ENCODE measurements at regions not wholly inside any gene's neighbourhood (a gene's known extent, or its start where the extent isn't known, plus 50 kb on each side); places are given as distances from the start of the nearest gene placed in this dataset.

DNA sequence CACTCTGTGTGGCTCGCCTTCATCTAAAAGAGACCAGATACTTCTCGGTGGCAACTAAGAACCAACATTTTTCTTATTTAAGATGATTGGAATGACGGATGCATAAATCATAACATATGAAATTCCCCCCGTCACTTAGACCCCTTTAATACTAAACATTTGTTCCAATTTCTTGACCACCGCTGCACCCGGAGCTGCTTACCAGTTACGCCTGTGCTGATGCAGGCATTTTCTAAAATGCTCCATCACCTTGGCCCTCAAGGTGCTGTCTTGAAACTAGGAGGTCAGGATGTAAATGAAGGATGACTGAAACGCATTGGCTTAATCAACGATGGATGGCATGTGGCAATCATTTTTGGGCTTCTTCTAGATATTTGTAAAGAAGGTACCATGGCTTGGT, 130.0 kb downstream of the CPZ start:
- peaks cover 0 to 5% (median 0%) of the 10 kb centered on the region in 7 donors for H3K9me3 Mint-ChIP-seq

DNA sequence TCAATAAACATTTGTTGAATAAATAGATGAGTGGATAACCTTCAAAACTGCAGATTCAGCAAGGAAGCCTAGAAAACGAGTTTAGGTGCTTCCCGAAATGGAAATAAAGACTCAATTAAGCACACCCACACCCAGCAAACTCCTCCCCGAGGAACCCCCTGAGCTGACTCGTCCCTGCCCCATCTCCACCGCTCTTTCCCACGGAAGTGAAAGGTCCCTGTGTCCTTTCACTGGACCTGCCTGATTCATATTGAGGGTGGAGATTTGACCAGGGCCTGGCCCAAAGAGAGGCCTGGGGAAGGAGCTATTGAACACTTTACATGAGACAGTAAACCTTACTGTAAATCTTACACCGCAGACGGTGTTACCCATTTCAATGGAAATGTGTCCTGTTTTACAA, 129.1 kb downstream of the CPZ start:
- Mint-ChIP-seq H3K4me1 (no peaks in the 10 kb centered on the region), H3K36me3 (no peaks in the 10 kb centered on the region), H3K9me3 (peaks cover 0 to 5% (median 1%) of the 10 kb centered on the region in 7 donors), H3K27ac (no peak overlapping the region), H3K4me3 (peak overlapping the region in 1 of 2 donors; percentile 36), H3K27me3 (ENCODE audit: low read depth in 3 of 3) (peaks cover 6 to 8% (median 7%) of the 10 kb centered on the region in 3 donors)
- TF ChIP-seq, protein P1, sequence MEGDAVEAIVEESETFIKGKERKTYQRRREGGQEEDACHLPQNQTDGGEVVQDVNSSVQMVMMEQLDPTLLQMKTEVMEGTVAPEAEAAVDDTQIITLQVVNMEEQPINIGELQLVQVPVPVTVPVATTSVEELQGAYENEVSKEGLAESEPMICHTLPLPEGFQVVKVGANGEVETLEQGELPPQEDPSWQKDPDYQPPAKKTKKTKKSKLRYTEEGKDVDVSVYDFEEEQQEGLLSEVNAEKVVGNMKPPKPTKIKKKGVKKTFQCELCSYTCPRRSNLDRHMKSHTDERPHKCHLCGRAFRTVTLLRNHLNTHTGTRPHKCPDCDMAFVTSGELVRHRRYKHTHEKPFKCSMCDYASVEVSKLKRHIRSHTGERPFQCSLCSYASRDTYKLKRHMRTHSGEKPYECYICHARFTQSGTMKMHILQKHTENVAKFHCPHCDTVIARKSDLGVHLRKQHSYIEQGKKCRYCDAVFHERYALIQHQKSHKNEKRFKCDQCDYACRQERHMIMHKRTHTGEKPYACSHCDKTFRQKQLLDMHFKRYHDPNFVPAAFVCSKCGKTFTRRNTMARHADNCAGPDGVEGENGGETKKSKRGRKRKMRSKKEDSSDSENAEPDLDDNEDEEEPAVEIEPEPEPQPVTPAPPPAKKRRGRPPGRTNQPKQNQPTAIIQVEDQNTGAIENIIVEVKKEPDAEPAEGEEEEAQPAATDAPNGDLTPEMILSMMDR (IDR thresholded peaks at IDR 0.05): no peak
- no peak overlapping the region for H3K9ac ChIP-seq (ENCODE audit: insufficient read depth, low read length, poor library complexity, severe bottlenecking)
- H3K4me3 ChIP-seq (replicated peaks in 1 of 3; ENCODE audit: low read depth in 2 of 3, low read length in 3 of 3): no peak overlapping the region
- H2AFZ ChIP-seq (ENCODE audit: insufficient read depth, low read depth, low read length, poor library complexity, severe bottlenecking): no peak overlapping the region
- 93% methylated on average over 3 of the region's 8 CpGs for WGBS (ENCODE audit: insufficient coverage)
- H3K4me1 ChIP-seq (ENCODE audit: control insufficient read depth in 1 of 2, insufficient read depth in 2 of 2, low read length in 2 of 2): no peaks in the 10 kb centered on the region
- no peaks in the 10 kb centered on the region for H3K27me3 ChIP-seq (ENCODE audit: control insufficient read depth in 2 of 2, insufficient read depth in 2 of 2, low read length in 2 of 2)
- no peaks in the 10 kb centered on the region for H3K9me3 ChIP-seq (replicated peaks in 1 of 2; ENCODE audit: control insufficient read depth in 1 of 2, insufficient read depth in 1 of 2, low read length in 2 of 2)
- no peak overlapping the region for H3K4me2 ChIP-seq (replicated peaks; ENCODE audit: extremely low read depth, low read length, poor library complexity, severe bottlenecking)
- intact Hi-C loops (cut with micrococcal nuclease): no loop called here
- no peaks in the 10 kb centered on the region for H3K79me2 ChIP-seq (ENCODE audit: insufficient read depth, low read length)
- no peaks in the 10 kb centered on the region for H4K20me1 ChIP-seq (ENCODE audit: insufficient read depth, low read length)
- H3K36me3 ChIP-seq (replicated peaks in 1 of 2; ENCODE audit: control insufficient read depth in 1 of 2, insufficient read depth in 2 of 2, low read length in 2 of 2): no peaks in the 10 kb centered on the region
- no peak overlapping the region for H3K27ac ChIP-seq (ENCODE audit: low read depth in 1 of 2, low read length in 2 of 2)
- DNase-seq: no peak

More for the DNA sequence above, 130.0 kb downstream of the CPZ start:
- TF ChIP-seq, protein P1 (IDR thresholded peaks at IDR 0.05): no peak
- Histone ChIP-seq H4K20me1 (ENCODE audit: insufficient read depth, low read length) (no peaks in the 10 kb centered on the region), H3K27ac (ENCODE audit: low read depth in 1 of 2, low read length in 2 of 2) (no peak overlapping the region), H2AFZ (ENCODE audit: insufficient read depth, low read depth, low read length, poor library complexity, severe bottlenecking) (no peak overlapping the region), H3K4me3 (replicated peaks in 1 of 3; ENCODE audit: low read depth in 2 of 3, low read length in 3 of 3) (no peak overlapping the region), H3K9ac (ENCODE audit: insufficient read depth, low read length, poor library complexity, severe bottlenecking) (no peak overlapping the region), H3K9me3 (replicated peaks in 1 of 2; ENCODE audit: control insufficient read depth in 1 of 2, insufficient read depth in 1 of 2, low read length in 2 of 2) (no peaks in the 10 kb centered on the region), H3K4me2 (replicated peaks; ENCODE audit: extremely low read depth, low read length, poor library complexity, severe bottlenecking) (no peak overlapping the region), H3K4me1 (ENCODE audit: control insufficient read depth in 1 of 2, insufficient read depth in 2 of 2, low read length in 2 of 2) (no peaks in the 10 kb centered on the region), H3K79me2 (ENCODE audit: insufficient read depth, low read length) (no peaks in the 10 kb centered on the region), H3K36me3 (replicated peaks in 1 of 2; ENCODE audit: control insufficient read depth in 1 of 2, insufficient read depth in 2 of 2, low read length in 2 of 2) (no peaks in the 10 kb centered on the region), H3K27me3 (ENCODE audit: control insufficient read depth in 2 of 2, insufficient read depth in 2 of 2, low read length in 2 of 2) (no peaks in the 10 kb centered on the region)
- no peak for DNase-seq
- Mint-ChIP-seq H3K4me3 (no peak overlapping the region), H3K4me1 (no peaks in the 10 kb centered on the region), H3K36me3 (no peaks in the 10 kb centered on the region), H3K27me3 (ENCODE audit: low read depth in 3 of 3) (peaks cover 6 to 8% (median 6%) of the 10 kb centered on the region in 3 donors), H3K27ac (no peak overlapping the region)
- intact Hi-C loops (cut with micrococcal nuclease): no loop called here
- WGBS (ENCODE audit: insufficient coverage): 92% methylated on average over 4 of the region's 9 CpGs
